ENCODE measurements at regions not wholly inside any gene's neighbourhood (a gene's known extent, or its start where the extent isn't known, plus 50 kb on each side); places are given as distances from the start of the nearest gene placed in this dataset.

DNA sequence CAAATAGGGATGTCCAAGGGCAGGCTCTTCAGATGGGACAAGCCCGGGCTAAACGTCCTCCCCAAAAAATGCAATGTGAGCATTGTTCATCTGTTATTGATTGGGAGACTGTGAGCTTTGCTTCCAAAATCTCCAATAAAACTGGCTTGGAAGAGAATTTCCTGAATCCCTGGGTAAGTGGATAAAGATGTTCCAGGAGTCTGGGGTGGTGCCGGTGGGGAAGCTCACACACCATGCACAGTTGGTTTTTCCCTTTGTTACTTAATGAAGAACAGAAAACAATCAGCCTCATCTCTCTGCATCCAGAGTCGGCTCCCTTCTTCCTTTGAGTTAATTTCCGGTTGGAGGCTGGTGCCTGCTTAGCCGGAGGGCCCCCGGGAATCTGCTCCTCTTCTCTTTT, 72.1 kb upstream of the ZBTB40 start:
- H3K9me3 Mint-ChIP-seq = no peaks in the 10 kb centered on the region
- no peaks in the 10 kb centered on the region for H3K27me3 Mint-ChIP-seq (ENCODE audit: low read depth)
- no peak for DNase-seq (ENCODE audit: low spot score)
- H3K4me1 Mint-ChIP-seq (ENCODE audit: low read depth) = no peaks in the 10 kb centered on the region
- H3K4me3 Mint-ChIP-seq = no peak overlapping the region
- H3K27ac Mint-ChIP-seq = no peak overlapping the region
- H3K36me3 Mint-ChIP-seq (ENCODE audit: low read depth) = no peaks in the 10 kb centered on the region

- Mint-ChIP-seq H3K9me3 (no peaks in the 10 kb centered on the region), H3K27me3 (ENCODE audit: low read depth) (no peaks in the 10 kb centered on the region), H3K4me1 (ENCODE audit: low read depth) (no peaks in the 10 kb centered on the region), H3K4me3 (no peak overlapping the region), H3K27ac (no peak overlapping the region), H3K36me3 (ENCODE audit: low read depth) (no peaks in the 10 kb centered on the region)
- no peak for DNase-seq (ENCODE audit: low spot score)
These were observed 71.4 kb upstream of the ZBTB40 start for GRCh38 chr1:22380024-22380785.

DNA sequence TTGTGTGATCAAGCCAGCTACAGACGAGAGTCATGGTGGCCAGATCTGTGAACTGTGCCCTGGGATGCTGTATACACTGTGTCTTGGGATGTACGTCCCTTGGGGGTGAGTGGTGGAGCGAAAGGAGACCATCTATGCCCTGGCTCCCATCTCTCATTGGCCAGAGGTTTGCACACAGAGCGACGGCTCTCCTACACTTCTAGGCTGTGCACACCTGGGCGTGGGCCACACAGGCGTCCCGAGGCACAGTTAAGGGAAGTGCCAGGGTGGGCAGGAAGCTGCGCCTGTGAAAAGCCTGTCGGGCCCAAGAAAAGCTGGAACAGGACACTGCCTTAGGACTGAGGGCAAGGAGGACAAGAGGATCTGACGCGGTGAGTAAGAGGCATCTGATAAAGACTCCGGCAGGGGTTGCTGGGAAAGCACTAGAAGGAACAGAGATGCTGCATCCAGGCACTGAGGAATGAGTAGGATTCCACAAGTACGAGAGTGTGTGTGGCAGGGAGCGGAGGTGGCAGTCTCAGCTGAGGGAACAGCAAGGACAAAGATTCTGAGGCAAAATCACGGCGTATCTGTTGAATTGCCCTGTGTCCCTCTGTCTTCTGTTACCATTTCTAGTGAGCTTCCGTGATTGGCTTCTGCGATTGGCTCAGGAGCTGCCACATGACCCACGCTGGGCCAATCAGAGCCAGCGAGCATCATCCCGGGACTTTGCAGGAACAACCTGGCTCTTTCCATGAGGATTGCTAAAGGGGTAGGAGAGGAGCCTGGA, 67.9 kb upstream of the ZBTB40 start:
- no peak overlapping the region for H3K4me3 Mint-ChIP-seq
- H3K27ac Mint-ChIP-seq = no peak overlapping the region
- H3K36me3 Mint-ChIP-seq (ENCODE audit: low read depth) = no peaks in the 10 kb centered on the region
- no peaks in the 10 kb centered on the region for H3K9me3 Mint-ChIP-seq
- H3K27me3 Mint-ChIP-seq (ENCODE audit: low read depth) = peaks cover 5% of the 10 kb centered on the region
- no peaks in the 10 kb centered on the region for H3K4me1 Mint-ChIP-seq (ENCODE audit: low read depth)
- DNase-seq (ENCODE audit: low spot score) = no peak

DNA sequence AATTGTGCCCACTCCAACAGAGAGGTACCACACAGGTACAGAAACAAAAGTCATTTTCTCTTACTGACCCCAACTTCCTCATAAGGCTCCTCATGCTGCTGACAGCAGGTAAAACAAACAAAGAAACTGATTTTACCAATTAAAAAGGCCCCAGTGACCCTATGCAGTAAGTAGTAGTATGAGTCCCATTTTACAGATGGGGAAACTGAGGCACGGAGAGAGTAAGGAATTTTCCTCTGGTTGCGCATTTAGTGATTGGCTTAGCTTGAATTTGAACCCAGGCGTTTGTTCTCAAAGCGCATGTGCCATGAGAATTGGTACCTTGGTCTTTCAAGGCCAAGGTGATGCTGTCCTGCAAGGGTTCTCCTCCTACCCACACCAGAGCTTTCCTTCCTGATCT, 66.1 kb upstream of the ZBTB40 start:
- no peaks in the 10 kb centered on the region for H3K36me3 Mint-ChIP-seq (ENCODE audit: low read depth)

DNA sequence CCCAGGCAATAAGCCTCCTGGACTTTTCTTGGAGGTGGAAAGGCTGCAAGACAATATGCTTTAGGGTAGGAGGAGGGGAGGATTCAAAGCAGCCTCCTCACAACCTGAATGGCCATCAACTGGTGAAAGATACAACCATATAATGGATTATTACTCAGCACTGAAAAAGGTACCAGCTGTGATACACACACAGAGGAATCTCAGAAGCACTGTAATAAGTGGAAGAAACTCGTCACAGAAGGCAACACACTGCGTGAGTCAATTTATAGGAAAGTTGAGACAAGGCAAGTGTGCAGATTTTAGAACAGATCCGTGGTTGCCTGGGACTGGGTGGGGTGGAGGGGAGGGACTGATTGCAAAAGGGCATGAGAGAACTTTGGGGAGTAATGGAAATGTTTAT, 64.9 kb upstream of the ZBTB40 start:
- DNase-seq (ENCODE audit: low spot score) = no peak
- no peak overlapping the region for H3K4me3 Mint-ChIP-seq
- H3K9me3 Mint-ChIP-seq = no peaks in the 10 kb centered on the region
- H3K36me3 Mint-ChIP-seq (ENCODE audit: low read depth) = no peaks in the 10 kb centered on the region
- H3K4me1 Mint-ChIP-seq (ENCODE audit: low read depth) = no peaks in the 10 kb centered on the region
- H3K27me3 Mint-ChIP-seq (ENCODE audit: low read depth) = peaks cover 5% of the 10 kb centered on the region
- H3K27ac Mint-ChIP-seq = no peak overlapping the region

More for the DNA sequence above, 66.1 kb upstream of the ZBTB40 start:
- Mint-ChIP-seq H3K9me3 (no peaks in the 10 kb centered on the region), H3K4me1 (ENCODE audit: low read depth) (no peaks in the 10 kb centered on the region), H3K27ac (no peak overlapping the region), H3K27me3 (ENCODE audit: low read depth) (peaks cover 5% of the 10 kb centered on the region), H3K4me3 (no peak overlapping the region)
- DNase-seq (ENCODE audit: low spot score) = no peak

DNA sequence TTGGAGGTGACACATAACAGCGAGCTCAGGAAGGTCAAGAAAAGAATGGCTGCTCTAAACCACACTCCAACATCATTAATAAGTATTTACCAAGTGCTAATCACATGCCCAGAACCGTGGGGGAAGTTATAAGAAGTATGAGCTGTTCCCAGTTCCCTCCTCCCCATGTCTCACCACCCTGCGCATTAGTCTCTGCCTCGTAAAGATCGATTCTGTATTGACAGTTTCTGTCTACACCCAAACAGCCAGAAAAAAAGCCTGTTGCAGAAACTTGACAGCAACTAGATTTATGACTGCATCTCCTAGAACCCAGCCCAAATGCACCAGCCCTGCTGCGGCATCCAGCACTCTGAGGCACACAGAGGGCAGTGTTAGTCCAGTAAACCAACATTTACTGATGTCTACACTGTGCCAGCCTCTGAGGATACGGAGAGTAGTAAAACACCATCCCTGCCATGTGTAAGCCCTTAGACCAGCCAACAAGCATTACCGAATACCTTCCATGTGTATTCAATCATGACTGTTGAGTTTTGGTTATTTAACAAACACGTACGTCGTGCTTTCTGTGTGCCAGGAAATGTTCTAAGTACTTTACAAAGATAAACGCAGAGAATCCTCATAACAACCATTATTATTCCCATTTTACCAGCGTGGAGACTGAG, 63.6 kb upstream of the ZBTB40 start:
- no peak overlapping the region for H3K4me3 Mint-ChIP-seq
- H3K27ac Mint-ChIP-seq = no peak overlapping the region
- H3K4me1 Mint-ChIP-seq (ENCODE audit: low read depth) = no peaks in the 10 kb centered on the region
- H3K9me3 Mint-ChIP-seq = no peaks in the 10 kb centered on the region
- no peaks in the 10 kb centered on the region for H3K36me3 Mint-ChIP-seq (ENCODE audit: low read depth)
- DNase-seq (ENCODE audit: low spot score) = no peak
- peaks cover 5% of the 10 kb centered on the region for H3K27me3 Mint-ChIP-seq (ENCODE audit: low read depth)

- Mint-ChIP-seq H3K27me3 (ENCODE audit: low read depth) (peaks cover 6% of the 10 kb centered on the region), H3K4me3 (no peak overlapping the region), H3K36me3 (ENCODE audit: low read depth) (no peaks in the 10 kb centered on the region), H3K9me3 (no peaks in the 10 kb centered on the region), H3K27ac (no peak overlapping the region), H3K4me1 (ENCODE audit: low read depth) (no peaks in the 10 kb centered on the region)
- DNase-seq (ENCODE audit: low spot score) = no peak
These were observed 62.8 kb upstream of the ZBTB40 start for GRCh38 chr1:22388671-22389450.

GRCh38 chr1:22393587-22393986, 58.1 kb upstream of the ZBTB40 start:
- H3K36me3 Mint-ChIP-seq (ENCODE audit: low read depth) = no peaks in the 10 kb centered on the region
- no peak overlapping the region for H3K27ac Mint-ChIP-seq
- H3K4me1 Mint-ChIP-seq (ENCODE audit: low read depth) = peaks cover 3% of the 10 kb centered on the region
- no peak for DNase-seq (ENCODE audit: low spot score)
- no peak overlapping the region for H3K4me3 Mint-ChIP-seq
- H3K27me3 Mint-ChIP-seq (ENCODE audit: low read depth) = peaks cover 36% of the 10 kb centered on the region
- H3K9me3 Mint-ChIP-seq = no peaks in the 10 kb centered on the region

DNA sequence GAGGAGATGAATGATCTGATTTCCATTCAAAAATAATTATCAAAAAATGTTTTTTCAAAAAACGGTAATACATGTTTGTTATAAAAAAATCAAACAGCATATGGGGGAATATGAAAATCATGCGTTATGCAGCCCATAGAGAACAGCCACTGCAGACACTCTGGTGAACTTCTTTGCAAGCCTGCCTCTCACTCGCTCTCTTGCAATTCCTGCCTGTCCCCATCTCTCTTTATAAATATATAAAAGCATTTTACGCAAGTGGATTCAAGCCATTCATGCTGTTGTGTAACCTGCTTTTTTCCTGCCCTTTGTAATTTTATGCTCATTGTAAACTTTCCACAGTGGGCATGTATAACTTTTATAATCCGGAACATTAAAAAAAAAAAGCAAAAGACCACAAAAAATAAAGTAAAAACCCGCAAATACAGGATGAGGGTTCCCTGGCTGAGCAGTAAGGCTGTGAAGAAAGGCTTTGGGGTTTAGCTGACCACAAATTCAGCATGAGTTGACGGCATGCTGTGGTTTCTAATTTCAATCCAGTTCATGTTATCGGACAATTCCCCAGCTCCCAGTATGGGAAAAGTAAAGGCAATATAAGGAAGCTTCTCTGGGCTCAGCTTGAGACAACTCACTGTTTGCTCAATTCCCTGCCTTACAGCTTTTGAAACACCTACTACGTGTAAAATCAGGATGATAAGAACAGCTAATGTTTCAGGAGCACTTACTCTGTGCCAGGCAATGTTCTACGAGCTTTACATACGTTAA, 52.8 kb upstream of the ZBTB40 start:
- peaks cover 10% of the 10 kb centered on the region for H3K4me1 Mint-ChIP-seq (ENCODE audit: low read depth)
- no peaks in the 10 kb centered on the region for H3K9me3 Mint-ChIP-seq
- no peaks in the 10 kb centered on the region for H3K36me3 Mint-ChIP-seq (ENCODE audit: low read depth)
- H3K27me3 Mint-ChIP-seq (ENCODE audit: low read depth) = peaks cover 62% of the 10 kb centered on the region
- DNase-seq (ENCODE audit: low spot score) = no peak
- H3K27ac Mint-ChIP-seq = no peak overlapping the region
- H3K4me3 Mint-ChIP-seq = no peak overlapping the region

GRCh38 chr1:22399421-22400091, 52.1 kb upstream of the ZBTB40 start:
- peaks cover 57% of the 10 kb centered on the region for H3K27me3 Mint-ChIP-seq (ENCODE audit: low read depth)
- H3K4me3 Mint-ChIP-seq = no peak overlapping the region
- no peaks in the 10 kb centered on the region for H3K36me3 Mint-ChIP-seq (ENCODE audit: low read depth)
- H3K27ac Mint-ChIP-seq = no peak overlapping the region
- H3K4me1 Mint-ChIP-seq (ENCODE audit: low read depth) = peaks cover 10% of the 10 kb centered on the region
- no peaks in the 10 kb centered on the region for H3K9me3 Mint-ChIP-seq
- DNase-seq (ENCODE audit: low spot score) = no peak
